ENCODE measurements at regions not wholly inside any gene's neighbourhood (a gene's known extent, or its start where the extent isn't known, plus 50 kb on each side); places are given as distances from the start of the nearest gene placed in this dataset.
"Not testable (repeated sequence)": the region's sequence is repeated elsewhere in the genome, so short reads cannot be mapped to it uniquely, and the experiment has no call there.

GRCh38 chr1:65020774-65021173, 54.4 kb upstream of the JAK1 start:
- in situ Hi-C loops (cut with HindIII; ENCODE audit: low pct_ligation_motif_present, low pct_unique_long_range_greater_than_20kb, low sequenced_read_pairs) = no loop called here
- peak; percentile 30 for DNase-seq

GRCh38 chr1:65021795-65022194, 55.4 kb upstream of the JAK1 start:
- DNase-seq = no peak
- in situ Hi-C loops (cut with HindIII; ENCODE audit: low pct_ligation_motif_present, low pct_unique_long_range_greater_than_20kb, low sequenced_read_pairs) = no loop called here

GRCh38 chr1:65022216-65022615, 55.9 kb upstream of the JAK1 start:
- no peak for DNase-seq
- in situ Hi-C loops (cut with HindIII; ENCODE audit: low pct_ligation_motif_present, low pct_unique_long_range_greater_than_20kb, low sequenced_read_pairs) = no loop called here

GRCh38 chr1:65025794-65026193, 59.4 kb upstream of the JAK1 start:
- in situ Hi-C loops (cut with HindIII; ENCODE audit: low pct_ligation_motif_present, low pct_unique_long_range_greater_than_20kb, low sequenced_read_pairs) = no loop called here
- no peak for DNase-seq

- in situ Hi-C loops (cut with HindIII; ENCODE audit: low pct_ligation_motif_present, low pct_unique_long_range_greater_than_20kb, low sequenced_read_pairs) = no loop called here
- no peak for DNase-seq
These were observed 59.9 kb upstream of the JAK1 start for GRCh38 chr1:65026235-65026634.

- DNase-seq = no peak
- in situ Hi-C loops (cut with HindIII; ENCODE audit: low pct_ligation_motif_present, low pct_unique_long_range_greater_than_20kb, low sequenced_read_pairs) = no loop called here
These were observed 61.5 kb upstream of the JAK1 start for GRCh38 chr1:65027666-65028358.

GRCh38 chr1:65029434-65029833, 63.1 kb upstream of the JAK1 start:
- in situ Hi-C loops (cut with HindIII; ENCODE audit: low pct_ligation_motif_present, low pct_unique_long_range_greater_than_20kb, low sequenced_read_pairs); DNase-seq: not testable (repeated sequence)

GRCh38 chr1:65034879-65035278, 68.5 kb upstream of the JAK1 start:
- in situ Hi-C loops (cut with HindIII; ENCODE audit: low pct_ligation_motif_present, low pct_unique_long_range_greater_than_20kb, low sequenced_read_pairs); DNase-seq: not testable (repeated sequence)

- no peak for DNase-seq
- in situ Hi-C loops (cut with HindIII; ENCODE audit: low pct_ligation_motif_present, low pct_unique_long_range_greater_than_20kb, low sequenced_read_pairs) = no loop called here
These were observed 70.3 kb upstream of the JAK1 start for GRCh38 chr1:65036570-65037051.

GRCh38 chr1:65039066-65039465, 72.7 kb upstream of the JAK1 start:
- no peak for DNase-seq
- in situ Hi-C loops (cut with HindIII; ENCODE audit: low pct_ligation_motif_present, low pct_unique_long_range_greater_than_20kb, low sequenced_read_pairs) = no loop called here

GRCh38 chr1:65039508-65039907, 73.2 kb upstream of the JAK1 start:
- DNase-seq = no peak
- in situ Hi-C loops (cut with HindIII; ENCODE audit: low pct_ligation_motif_present, low pct_unique_long_range_greater_than_20kb, low sequenced_read_pairs) = no loop called here

- no peak for DNase-seq
- in situ Hi-C loops (cut with HindIII; ENCODE audit: low pct_ligation_motif_present, low pct_unique_long_range_greater_than_20kb, low sequenced_read_pairs) = no loop called here
These were observed 76.1 kb upstream of the JAK1 start for GRCh38 chr1:65042467-65042866.

GRCh38 chr1:65044411-65044810, 78.1 kb upstream of the JAK1 start:
- in situ Hi-C loops (cut with HindIII; ENCODE audit: low pct_ligation_motif_present, low pct_unique_long_range_greater_than_20kb, low sequenced_read_pairs) = no loop called here
- no peak for DNase-seq

GRCh38 chr1:65045022-65045817, 78.9 kb upstream of the JAK1 start:
- no peak for DNase-seq
- in situ Hi-C loops (cut with HindIII; ENCODE audit: low pct_ligation_motif_present, low pct_unique_long_range_greater_than_20kb, low sequenced_read_pairs) = no loop called here

GRCh38 chr1:65048335-65048734, 82.0 kb upstream of the JAK1 start:
- no peak for DNase-seq
- in situ Hi-C loops (cut with HindIII; ENCODE audit: low pct_ligation_motif_present, low pct_unique_long_range_greater_than_20kb, low sequenced_read_pairs) = no loop called here

- in situ Hi-C loops (cut with HindIII; ENCODE audit: low pct_ligation_motif_present, low pct_unique_long_range_greater_than_20kb, low sequenced_read_pairs) = no loop called here
- no peak for DNase-seq
These were observed 83.8 kb upstream of the JAK1 start for GRCh38 chr1:65049941-65050713.

GRCh38 chr1:65050735-65051134, 84.4 kb upstream of the JAK1 start:
- no peak for DNase-seq
- in situ Hi-C loops (cut with HindIII; ENCODE audit: low pct_ligation_motif_present, low pct_unique_long_range_greater_than_20kb, low sequenced_read_pairs) = no loop called here

GRCh38 chr1:65054481-65054880, 88.1 kb upstream of the JAK1 start:
- no peak for DNase-seq
- in situ Hi-C loops (cut with HindIII; ENCODE audit: low pct_ligation_motif_present, low pct_unique_long_range_greater_than_20kb, low sequenced_read_pairs) = no loop called here

- in situ Hi-C loops (cut with HindIII; ENCODE audit: low pct_ligation_motif_present, low pct_unique_long_range_greater_than_20kb, low sequenced_read_pairs) = no loop called here
- DNase-seq = no peak
These were observed 89.4 kb upstream of the JAK1 start for GRCh38 chr1:65055747-65056146.
